BE2C (cell line): ENCODE measurements at regions not wholly inside any gene's neighbourhood (a gene's known extent, or its start where the extent isn't known, plus 50 kb on each side); places are given as distances from the start of the nearest gene placed in this dataset.

Experiments
- DNase-seq: peaks from one replicate; pipeline ENCODE4 v3.0.0-alpha.2; 2020
- H3K27me3 ChIP-seq: fragments of 250-450 bp; sonication (Bioruptor Pico); 2 replicates; pipeline ENCODE4 v1.5.1; 2020; ENCODE audit warnings: mild to moderate bottlenecking
- H3K36me3 ChIP-seq: fragments of 250-450 bp; sonication (Bioruptor Pico); 2 replicates; pipeline ENCODE4 v1.5.1; 2020; ENCODE audit warnings: mild to moderate bottlenecking
- H3K4me1 ChIP-seq: fragments of 250-450 bp; sonication (Bioruptor Pico); 2 replicates; pipeline ENCODE4 v1.5.1; 2020
- H3K4me3 ChIP-seq: 2 replicates; pipeline ENCODE4 v1.5.1; 2011; ENCODE audit warnings: low read depth, low read length
- H3K9me3 ChIP-seq: fragments of 250-450 bp; sonication (Bioruptor Pico); 2 replicates; pipeline ENCODE4 v1.5.1; 2020
- TF ChIP-seq, protein P1 (sequence below): IDR thresholded peaks from 2 replicates; pipeline ENCODE4 v1.5.1; 2012; ENCODE audit warnings: mild to moderate bottlenecking, low read depth, low read length

DNA sequence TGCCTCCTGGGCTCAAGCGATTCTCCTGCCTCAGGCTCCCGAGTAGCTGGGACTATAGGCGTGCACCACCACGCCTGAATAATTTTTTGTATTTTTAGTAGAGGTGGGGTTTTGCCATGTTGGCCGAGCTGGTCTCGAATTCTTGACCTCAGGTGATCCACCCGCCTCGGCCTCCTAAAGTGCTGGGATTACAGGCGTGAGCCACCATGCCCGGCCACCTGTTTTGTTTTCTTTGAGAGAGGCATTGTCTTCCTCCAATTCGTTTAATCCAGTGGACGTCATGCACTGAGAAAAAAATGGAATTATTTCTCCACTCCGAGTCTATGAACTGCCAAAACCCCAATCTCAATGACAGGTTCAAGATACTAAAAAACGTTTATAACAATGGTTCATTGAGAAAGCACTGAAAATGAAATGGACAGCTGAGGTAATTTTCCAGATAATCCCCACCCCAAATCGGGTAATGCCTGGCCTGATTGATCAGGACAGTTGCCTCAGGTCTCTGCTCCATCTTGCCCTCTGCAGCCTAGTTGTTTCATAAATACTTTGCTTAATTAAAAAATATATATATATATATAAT is 132.7 kb upstream of the PARP11 start:
- TF ChIP-seq, protein P1, sequence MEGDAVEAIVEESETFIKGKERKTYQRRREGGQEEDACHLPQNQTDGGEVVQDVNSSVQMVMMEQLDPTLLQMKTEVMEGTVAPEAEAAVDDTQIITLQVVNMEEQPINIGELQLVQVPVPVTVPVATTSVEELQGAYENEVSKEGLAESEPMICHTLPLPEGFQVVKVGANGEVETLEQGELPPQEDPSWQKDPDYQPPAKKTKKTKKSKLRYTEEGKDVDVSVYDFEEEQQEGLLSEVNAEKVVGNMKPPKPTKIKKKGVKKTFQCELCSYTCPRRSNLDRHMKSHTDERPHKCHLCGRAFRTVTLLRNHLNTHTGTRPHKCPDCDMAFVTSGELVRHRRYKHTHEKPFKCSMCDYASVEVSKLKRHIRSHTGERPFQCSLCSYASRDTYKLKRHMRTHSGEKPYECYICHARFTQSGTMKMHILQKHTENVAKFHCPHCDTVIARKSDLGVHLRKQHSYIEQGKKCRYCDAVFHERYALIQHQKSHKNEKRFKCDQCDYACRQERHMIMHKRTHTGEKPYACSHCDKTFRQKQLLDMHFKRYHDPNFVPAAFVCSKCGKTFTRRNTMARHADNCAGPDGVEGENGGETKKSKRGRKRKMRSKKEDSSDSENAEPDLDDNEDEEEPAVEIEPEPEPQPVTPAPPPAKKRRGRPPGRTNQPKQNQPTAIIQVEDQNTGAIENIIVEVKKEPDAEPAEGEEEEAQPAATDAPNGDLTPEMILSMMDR, result no peak
- Histone ChIP-seq H3K4me3 (no peak overlapping the region), H3K27me3 (peaks cover 30% of the 10 kb centered on the region), H3K36me3 (no peaks in the 10 kb centered on the region), H3K4me1 (no peaks in the 10 kb centered on the region), H3K9me3 (no peaks in the 10 kb centered on the region)
- no peak for DNase-seq

DNA sequence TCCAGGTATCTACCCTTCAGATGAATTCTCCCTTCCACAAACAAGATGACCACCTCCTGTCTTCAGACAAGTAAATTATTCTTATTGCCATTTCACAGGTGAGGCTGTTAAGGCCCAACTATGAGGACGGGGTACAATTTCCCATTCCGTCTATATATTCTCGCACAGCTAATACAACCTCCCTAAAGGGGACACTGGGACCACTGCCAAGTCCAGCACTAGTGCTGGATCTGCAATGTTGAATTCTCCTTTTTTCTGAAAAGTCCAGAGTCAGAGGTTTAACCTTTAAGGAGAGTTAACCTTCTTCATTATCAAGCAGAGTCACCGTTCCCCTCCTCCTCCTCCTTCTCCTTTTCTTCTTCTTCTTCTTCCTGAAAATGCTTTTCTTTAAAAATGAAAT is 130.4 kb upstream of the PARP11 start:
- no peak for DNase-seq
- Histone ChIP-seq H3K27me3 (peaks cover 14% of the 10 kb centered on the region; the same call in 1 of the 2 replicates), H3K36me3 (no peaks in the 10 kb centered on the region), H3K4me1 (no peaks in the 10 kb centered on the region), H3K9me3 (no peaks in the 10 kb centered on the region), H3K4me3 (no peak overlapping the region)
- TF ChIP-seq, protein P1, result no peak

DNA sequence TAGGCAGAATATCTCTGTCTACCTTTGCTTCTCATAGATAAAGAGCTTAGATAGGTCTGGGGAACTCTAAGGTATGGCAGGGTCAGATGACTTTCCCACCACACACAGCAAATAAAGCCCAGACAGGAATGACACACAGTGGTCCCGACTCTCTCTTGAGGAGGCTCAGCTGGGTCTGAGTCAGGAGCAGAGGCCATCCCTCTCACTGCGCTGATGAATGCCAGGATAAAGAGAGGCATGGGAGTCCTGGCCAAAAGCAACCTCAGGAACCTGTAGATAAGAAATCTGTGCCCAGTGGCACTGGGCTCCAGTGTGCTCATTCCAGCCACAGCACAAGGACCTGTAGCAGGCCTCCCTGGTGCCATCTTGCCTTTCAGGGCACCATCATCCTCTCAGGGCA is 129.4 kb upstream of the PARP11 start:
- Histone ChIP-seq H3K4me1 (no peaks in the 10 kb centered on the region), H3K27me3 (peaks cover 14% of the 10 kb centered on the region; the same call in 1 of the 2 replicates), H3K9me3 (no peaks in the 10 kb centered on the region), H3K4me3 (no peak overlapping the region), H3K36me3 (no peaks in the 10 kb centered on the region)
- TF ChIP-seq, protein P1, result no peak
- no peak for DNase-seq

DNA sequence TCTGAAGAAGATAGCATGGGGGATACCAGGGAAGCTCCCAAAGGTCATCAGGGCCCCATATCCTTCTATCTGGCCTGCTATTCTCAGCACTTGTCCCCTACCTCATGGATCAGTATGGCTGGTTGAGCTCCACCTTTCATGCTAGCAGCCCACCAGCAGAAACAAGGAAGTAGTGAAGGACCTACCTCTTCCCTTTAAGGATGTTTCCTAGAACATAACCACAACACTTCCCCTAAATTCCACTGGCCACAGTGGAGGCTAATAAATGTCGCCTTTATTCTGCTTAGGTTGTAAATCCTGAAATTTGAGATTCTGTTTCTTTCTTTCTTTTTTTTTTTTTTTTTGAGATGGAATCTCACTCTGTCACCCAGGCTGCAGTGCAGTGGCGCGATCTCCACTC is 128.6 kb upstream of the PARP11 start:
- TF ChIP-seq, protein P1, result no peak
- Histone ChIP-seq H3K9me3 (no peaks in the 10 kb centered on the region), H3K27me3 (peaks cover 12% of the 10 kb centered on the region; the same call in 1 of the 2 replicates), H3K4me1 (no peaks in the 10 kb centered on the region), H3K36me3 (no peaks in the 10 kb centered on the region), H3K4me3 (no peak overlapping the region)
- no peak for DNase-seq

DNA sequence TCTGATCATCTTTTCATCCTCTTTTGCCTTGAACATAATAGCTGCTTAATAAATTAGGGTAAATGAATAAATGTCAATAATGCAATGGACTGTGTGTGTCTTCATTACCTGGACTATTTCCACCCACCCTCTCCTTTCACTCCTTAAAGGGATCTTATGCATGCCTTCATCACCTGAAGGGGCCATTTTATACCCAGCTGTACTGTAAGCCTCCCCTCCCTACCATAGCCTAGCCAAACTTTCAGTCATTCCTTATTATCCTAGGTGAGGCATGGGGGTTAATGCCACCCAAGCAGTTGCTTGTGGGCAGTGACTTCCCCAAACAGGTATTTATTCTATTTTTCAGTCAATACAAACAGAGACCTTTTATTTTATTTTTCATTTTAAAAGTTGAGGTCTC is 127.8 kb upstream of the PARP11 start:
- no peak for DNase-seq
- Histone ChIP-seq H3K27me3 (peaks cover 9% of the 10 kb centered on the region; the same call in 1 of the 2 replicates), H3K4me1 (no peaks in the 10 kb centered on the region), H3K36me3 (no peaks in the 10 kb centered on the region), H3K9me3 (no peaks in the 10 kb centered on the region), H3K4me3 (no peak overlapping the region)
- TF ChIP-seq, protein P1, result no peak

DNA sequence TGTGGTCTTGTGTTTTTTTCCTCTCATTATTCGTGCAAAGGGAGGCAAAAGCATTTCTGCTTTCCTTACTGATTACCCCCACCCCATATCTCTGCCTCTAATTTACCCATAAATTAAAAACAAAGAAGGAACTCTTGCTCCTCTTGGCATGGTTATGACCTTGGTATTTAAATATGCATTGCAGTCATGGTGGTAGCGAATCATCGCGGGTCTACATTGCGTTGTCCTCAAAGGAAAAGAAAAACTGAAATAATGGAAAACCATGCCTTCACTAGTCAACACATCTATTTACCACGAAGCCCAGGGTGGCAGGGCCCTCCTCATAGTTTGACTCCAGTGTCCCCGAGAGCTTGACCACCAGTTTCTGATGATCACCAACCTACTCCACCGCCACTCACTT is 126.7 kb upstream of the PARP11 start:
- no peak for DNase-seq
- Histone ChIP-seq H3K9me3 (no peaks in the 10 kb centered on the region), H3K4me1 (no peaks in the 10 kb centered on the region), H3K36me3 (no peaks in the 10 kb centered on the region), H3K27me3 (peaks cover 6% of the 10 kb centered on the region; the same call in 1 of the 2 replicates), H3K4me3 (no peak overlapping the region)
- TF ChIP-seq, protein P1, result no peak
